Calu3 (cell line): ENCODE measurements at regions not wholly inside any gene's neighbourhood (a gene's known extent, or its start where the extent isn't known, plus 50 kb on each side); places are given as distances from the start of the nearest gene placed in this dataset.

Experiments
- BruUV-seq: library from RNA; stranded (reverse); fragments of 400-500 nt; replicated peaks from 2 replicates; lab custom pipeline; 2021; lab: Mats Ljungman, UMichigan
- CTCF ChIA-PET: fragments of 300-600 bp; sonication (Branson Sonifier 250); formaldehyde crosslinking; loops from one replicate; lab custom pipeline; 2022; ENCODE audit warnings: antibody characterized with exemption; lab: Charles Lee
- DNase-seq: peaks from one replicate; pipeline ENCODE4 v3.0.0; 2022
- H3K27ac Mint-ChIP-seq: one replicate; pipeline ENCODE4 v1.8.0; 2022; ENCODE audit warnings: mixed read lengths; ENCODE audit not compliant: unreplicated experiment
- H3K27me3 Mint-ChIP-seq: one replicate; pipeline ENCODE4 v1.8.0; 2022; ENCODE audit warnings: mixed read lengths; ENCODE audit not compliant: unreplicated experiment
- H3K36me3 Mint-ChIP-seq: one replicate; pipeline ENCODE4 v1.8.0; 2022; ENCODE audit warnings: mild to moderate bottlenecking, moderate library complexity, mixed read lengths; ENCODE audit not compliant: insufficient read depth, unreplicated experiment
- H3K4me1 Mint-ChIP-seq: one replicate; pipeline ENCODE4 v1.8.0; 2022; ENCODE audit warnings: mild to moderate bottlenecking, low read depth, mixed read lengths; ENCODE audit not compliant: unreplicated experiment
- H3K4me3 Mint-ChIP-seq: one replicate; pipeline ENCODE4 v1.8.0; 2022; ENCODE audit warnings: mild to moderate bottlenecking, low read depth, moderate library complexity, mixed read lengths; ENCODE audit not compliant: unreplicated experiment
- H3K9me3 Mint-ChIP-seq: one replicate; pipeline ENCODE4 v1.8.0; 2022; ENCODE audit warnings: low read depth, mixed read lengths; ENCODE audit not compliant: unreplicated experiment
- CTCF ChIP-seq: fragments of 200-600 bp; IDR thresholded peaks from one replicate; pipeline ENCODE4 v1.8.0; 2022; ENCODE audit warnings: antibody characterized with exemption; ENCODE audit not compliant: unreplicated experiment
- intact Hi-C: fragments of 100-400 bp; cut with micrococcal nuclease; formaldehyde crosslinking; loops from one replicate; pipeline ENCODE4 v1.10.0; 2022; ENCODE audit not compliant: unreplicated experiment

GRCh38 chr2:180662521-180662920, 317.9 kb upstream of the UBE2E3 start:
- no peak overlapping the region for H3K4me3 Mint-ChIP-seq
- H3K27ac Mint-ChIP-seq = no peak overlapping the region
- DNase-seq = no peak
- no peaks in the 10 kb centered on the region for H3K27me3 Mint-ChIP-seq
- CTCF ChIA-PET = interaction anchor here (0.7 kb wide), 1 partner anchor 371 kb away, joined by 3 read pairs; no protein-coding TSS in a partner anchor
- intact Hi-C loops = no loop called here
- H3K36me3 Mint-ChIP-seq = no peaks in the 10 kb centered on the region
- H3K9me3 Mint-ChIP-seq = peaks cover 2% of the 10 kb centered on the region
- H3K4me1 Mint-ChIP-seq = peaks cover 24% of the 10 kb centered on the region
- TF ChIP-seq CTCF = no peak
- BruUV-seq = no TSS peak

- BruUV-seq = no TSS peak
These were observed 318.7 kb upstream of the UBE2E3 start for GRCh38 chr2:180661686-180662030.

DNA sequence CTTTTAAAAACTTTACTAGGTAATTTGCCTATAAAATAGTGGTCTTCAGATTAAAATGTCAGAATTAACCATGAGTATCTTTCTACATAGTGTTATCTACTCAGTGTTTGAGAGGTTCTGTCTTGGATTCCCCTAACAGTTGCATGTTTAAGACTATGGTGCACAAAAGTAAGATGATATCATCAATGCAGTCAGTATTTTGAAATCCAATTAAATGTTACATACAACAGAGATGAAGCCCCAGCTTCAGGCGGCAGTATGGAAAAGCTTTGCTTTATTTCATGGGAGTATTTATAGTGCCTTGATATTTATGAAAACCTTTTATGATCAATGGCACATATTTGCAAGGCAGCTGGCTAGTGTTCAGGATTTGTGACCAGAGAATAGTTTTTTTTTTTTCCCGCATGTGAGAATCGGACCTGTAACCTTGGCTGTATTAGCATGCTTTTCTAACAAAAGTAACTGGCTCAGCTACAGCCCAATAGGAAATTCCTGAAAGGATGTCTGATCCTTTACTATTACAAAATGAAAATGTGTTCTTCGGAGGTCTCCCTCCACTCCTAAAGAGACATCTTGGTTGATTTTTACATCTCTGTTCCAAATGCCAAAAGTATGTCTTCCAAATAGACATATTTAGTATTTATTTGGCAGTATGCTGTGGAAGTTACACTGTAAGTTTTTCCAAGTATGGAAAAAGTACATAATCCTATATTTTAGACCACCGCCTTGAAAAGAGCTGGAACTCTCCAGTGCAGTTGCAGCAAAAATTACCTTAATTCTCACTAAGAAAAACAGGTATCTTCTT, 319.3 kb upstream of the UBE2E3 start:
- intact Hi-C loops = no loop called here
- H3K4me1 Mint-ChIP-seq = peaks cover 37% of the 10 kb centered on the region
- H3K9me3 Mint-ChIP-seq = no peaks in the 10 kb centered on the region
- H3K4me3 Mint-ChIP-seq = no peak overlapping the region
- no peak overlapping the region for H3K27ac Mint-ChIP-seq
- no peaks in the 10 kb centered on the region for H3K36me3 Mint-ChIP-seq
- no peak for TF ChIP-seq CTCF
- no peak for DNase-seq
- CTCF ChIA-PET = no interaction called here
- no peaks in the 10 kb centered on the region for H3K27me3 Mint-ChIP-seq
- BruUV-seq = no TSS peak

More at GRCh38 chr2:180661686-180662030, 318.7 kb upstream of the UBE2E3 start:
- Mint-ChIP-seq H3K36me3 (no peaks in the 10 kb centered on the region), H3K9me3 (no peaks in the 10 kb centered on the region), H3K27me3 (no peaks in the 10 kb centered on the region), H3K4me1 (peaks cover 32% of the 10 kb centered on the region), H3K4me3 (no peak overlapping the region), H3K27ac (no peak overlapping the region)
- TF ChIP-seq CTCF = no peak
- CTCF ChIA-PET = no interaction called here
- DNase-seq = no peak
- intact Hi-C loops = no loop called here

DNA sequence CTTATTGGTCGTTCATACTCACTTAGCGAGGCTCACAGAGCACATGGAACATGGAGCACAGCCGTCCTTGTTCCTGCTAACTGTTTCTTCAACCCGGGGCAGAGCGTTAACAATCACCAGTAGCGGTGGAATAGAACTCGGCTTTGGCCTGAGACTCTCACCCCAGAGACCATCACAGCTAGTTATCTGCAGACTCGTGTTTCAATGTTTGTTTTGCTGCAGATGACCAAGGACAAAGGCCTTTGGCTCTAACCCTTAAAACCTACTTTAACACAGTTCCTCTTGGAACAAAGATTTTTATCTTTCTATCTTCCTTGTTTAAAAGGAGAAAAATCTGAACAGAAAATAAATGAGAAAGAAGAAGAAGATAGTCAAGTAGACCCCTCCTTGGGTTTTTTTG, 320.2 kb upstream of the UBE2E3 start:
- Mint-ChIP-seq H3K4me3 (no peak overlapping the region), H3K27ac (no peak overlapping the region), H3K9me3 (no peaks in the 10 kb centered on the region), H3K27me3 (no peaks in the 10 kb centered on the region), H3K4me1 (peaks cover 46% of the 10 kb centered on the region), H3K36me3 (no peaks in the 10 kb centered on the region)
- CTCF ChIA-PET = no interaction called here
- no peak for TF ChIP-seq CTCF
- intact Hi-C loops = no loop called here
- no TSS peak for BruUV-seq
- no peak for DNase-seq
